Mucosa of gallbladder (tissue), 1 donor: ENCODE measurements at regions not wholly inside any gene's neighbourhood (a gene's known extent, or its start where the extent isn't known, plus 50 kb on each side); places are given as distances from the start of the nearest gene placed in this dataset.
"Not testable (repeated sequence)": the region's sequence is repeated elsewhere in the genome, so short reads cannot be mapped to it uniquely, and the experiment has no call there.

Experiments used
- DNase-seq: peaks from one replicate; pipeline ENCODE4 v3.0.0-alpha.2; 2020; ENCODE audit warnings: low spot score
- donor health status: DM: no; HTN: no; CAD: no.

DNA sequence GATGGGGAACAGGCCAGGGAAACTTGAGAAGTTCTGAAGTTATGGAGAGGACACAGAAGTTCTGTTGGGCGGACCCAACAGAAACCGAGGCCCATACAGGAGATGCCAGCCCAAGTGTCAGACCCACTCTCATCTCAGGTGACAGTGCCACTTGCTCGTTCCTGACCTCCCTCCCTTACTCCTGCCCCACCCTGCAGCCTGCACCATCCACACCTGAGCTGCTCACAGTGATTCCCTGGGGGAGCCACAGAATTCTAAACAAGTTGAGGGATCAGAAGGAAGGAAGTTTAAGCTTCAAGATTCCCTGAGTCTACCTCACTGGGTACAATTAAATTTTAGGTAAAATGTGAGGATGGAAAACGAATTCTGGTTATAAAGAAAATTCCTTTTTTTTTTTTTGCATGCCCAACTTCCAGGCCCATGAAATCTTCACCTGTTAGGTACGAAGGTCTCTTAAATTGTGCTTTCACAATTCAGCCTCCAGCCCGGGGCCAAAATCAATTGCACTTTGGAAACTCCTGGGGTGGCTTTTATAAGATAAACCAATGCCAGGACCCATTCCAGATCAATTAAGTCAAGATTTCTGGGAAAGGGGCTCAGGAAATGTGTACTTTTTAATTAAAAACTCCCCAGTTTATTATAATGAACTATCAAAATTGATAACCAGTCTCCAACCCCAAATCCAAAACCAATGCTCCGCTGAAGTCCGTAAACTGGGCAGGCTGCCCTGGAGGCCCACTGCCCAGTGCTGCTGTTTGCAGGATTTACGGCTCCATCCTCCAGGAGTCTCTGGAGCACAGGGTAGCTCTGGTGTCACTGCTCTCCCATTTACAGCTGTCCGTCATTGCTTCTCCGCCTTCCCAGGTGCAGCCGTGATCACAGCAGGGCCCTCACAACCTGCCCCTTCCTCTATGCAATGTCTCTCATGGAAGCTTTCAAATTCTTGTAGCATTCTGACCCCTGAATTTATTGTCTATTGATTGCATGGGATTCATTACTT lies 643.5 kb downstream of the UQCRFS1 start:
- no peak for DNase-seq

DNA sequence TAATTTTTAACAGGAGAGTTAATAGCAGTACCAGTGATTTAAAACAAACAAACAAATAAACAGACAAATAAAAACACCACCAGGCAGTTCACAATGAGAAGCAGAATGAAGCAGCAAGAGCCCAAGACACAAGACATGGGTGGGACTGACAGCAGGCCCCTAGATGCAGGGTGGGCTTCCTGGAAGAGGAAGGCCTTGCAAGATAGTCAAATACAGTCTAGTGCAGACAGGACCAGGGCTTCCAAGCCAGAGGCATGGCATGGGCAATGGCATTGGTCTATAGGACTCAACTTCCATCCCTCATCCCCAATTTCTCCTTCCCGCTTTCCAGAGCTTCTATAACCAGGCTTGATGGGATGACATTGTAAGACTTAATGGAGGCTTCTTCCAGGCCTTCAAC lies 645.1 kb downstream of the UQCRFS1 start:
- DNase-seq = no peak

DNA sequence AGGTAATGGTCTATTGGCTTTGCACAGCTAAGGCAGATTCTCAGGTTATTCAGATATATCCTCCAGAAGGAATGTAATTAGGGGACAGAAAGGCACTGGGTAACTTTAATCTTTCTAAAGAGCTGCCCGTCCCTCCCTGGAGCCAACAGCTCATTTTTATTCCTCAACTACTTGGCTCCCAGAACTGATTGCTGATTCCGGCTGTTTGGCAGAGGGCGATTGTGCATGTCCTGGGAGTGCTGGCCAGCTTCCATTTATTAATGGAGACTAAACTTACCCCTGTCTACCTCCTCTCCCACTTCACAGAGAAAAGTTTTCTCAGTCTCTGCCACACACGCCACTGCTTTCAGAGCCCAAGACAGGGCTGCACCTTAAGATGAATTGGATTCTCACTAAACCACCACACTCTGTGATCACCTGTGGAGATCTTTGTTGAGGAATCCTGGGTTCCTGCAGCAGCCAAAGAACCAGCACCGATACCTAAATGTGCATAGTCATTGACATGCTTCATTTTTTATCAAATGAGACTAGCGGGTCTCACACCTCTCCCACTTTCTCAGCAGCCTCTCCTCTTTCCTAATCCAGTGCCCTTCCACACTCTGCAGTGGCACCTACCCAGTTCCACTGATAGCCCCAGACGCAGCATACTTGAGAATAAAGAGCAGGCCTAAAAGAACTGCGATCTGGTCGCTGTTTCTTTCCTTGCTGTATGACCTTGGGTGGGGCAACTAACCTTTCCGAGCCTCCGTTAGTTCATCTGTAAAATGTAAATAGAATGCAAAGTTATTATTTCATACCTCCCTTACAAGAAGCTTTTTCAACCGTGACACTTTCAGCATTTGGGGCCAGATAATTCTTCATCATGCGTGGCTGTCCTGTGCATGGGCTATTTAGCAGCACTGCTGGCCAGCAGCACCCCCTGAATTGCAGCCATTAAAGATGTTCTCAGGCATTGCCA lies 648.7 kb downstream of the UQCRFS1 start:
- DNase-seq = no peak

DNA sequence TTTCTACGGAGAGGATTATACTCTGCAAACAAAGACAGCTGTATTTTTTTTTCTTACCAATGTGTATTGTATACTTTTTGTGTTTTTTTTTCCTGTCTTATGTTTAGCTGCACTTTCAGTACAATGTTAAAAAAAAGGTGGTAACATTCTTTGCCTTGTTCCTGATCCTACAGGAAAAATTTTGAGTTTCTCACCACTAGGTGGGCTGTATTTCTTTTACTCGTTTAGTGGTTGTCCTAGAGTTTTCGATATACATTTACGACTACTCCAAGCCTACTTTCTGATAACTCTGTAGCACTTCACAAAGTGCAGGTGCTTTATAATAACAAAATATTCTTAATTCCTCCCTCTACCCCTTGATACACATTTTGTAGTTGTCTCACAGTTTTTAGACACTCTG lies 652.2 kb downstream of the UQCRFS1 start:
- DNase-seq = no peak

DNA sequence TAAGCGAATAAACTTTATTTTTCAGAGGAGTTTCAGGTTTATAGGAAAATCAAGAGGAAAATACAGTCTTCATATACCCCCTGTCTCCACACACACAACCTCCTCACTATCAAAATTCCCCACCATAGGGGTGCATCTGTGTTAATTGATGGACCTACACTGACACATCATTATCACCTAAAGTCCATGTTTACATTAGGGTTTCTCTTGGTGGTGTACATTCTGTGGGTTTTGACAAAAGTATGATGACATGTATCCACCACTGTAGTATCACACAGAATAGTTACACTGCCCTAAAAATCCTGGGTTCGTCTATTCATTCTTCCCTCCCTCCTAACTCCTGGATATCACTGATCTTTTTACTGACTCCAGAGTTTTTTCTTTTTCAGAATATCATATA lies 654.2 kb downstream of the UQCRFS1 start:
- no peak for DNase-seq

DNA sequence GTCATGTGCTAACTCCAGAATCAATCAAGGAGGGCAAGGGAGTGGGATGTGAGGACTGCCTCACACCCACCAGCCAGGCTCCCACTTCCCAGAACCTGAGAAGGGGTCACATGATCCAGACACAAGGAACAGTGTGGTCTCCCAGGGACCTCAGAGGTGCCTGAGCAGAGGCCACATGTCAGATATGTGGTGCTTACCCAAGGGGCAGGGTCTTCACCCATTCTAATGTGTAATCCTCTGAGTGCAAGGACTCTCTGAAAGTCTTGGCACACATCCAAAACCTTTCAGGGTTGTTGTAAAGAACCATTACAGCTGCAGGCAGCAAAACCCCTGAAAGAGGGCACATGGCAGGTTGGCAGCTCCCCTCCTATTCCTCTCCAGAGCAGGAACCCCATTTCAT lies 656.6 kb downstream of the UQCRFS1 start:
- DNase-seq = no peak

DNA sequence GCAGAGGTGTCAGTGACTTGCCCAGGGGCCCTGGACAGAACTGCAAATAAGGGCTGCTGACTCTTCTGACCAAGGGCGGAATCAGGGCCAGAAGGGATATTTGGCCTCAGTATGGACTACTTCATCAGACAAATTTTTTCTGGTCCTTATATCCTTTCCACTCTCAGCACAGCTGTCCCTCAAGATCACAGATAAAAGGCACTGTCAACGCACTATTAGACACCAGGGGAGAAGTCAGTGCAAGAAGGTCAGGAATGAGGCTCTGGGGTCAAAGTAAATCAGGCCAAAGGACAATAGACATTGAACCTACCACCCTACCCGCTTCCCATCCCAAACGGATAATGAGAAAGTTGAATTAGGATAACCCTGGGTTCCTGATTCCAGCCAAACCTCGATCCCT lies 657.6 kb downstream of the UQCRFS1 start:
- DNase-seq = no peak

DNA sequence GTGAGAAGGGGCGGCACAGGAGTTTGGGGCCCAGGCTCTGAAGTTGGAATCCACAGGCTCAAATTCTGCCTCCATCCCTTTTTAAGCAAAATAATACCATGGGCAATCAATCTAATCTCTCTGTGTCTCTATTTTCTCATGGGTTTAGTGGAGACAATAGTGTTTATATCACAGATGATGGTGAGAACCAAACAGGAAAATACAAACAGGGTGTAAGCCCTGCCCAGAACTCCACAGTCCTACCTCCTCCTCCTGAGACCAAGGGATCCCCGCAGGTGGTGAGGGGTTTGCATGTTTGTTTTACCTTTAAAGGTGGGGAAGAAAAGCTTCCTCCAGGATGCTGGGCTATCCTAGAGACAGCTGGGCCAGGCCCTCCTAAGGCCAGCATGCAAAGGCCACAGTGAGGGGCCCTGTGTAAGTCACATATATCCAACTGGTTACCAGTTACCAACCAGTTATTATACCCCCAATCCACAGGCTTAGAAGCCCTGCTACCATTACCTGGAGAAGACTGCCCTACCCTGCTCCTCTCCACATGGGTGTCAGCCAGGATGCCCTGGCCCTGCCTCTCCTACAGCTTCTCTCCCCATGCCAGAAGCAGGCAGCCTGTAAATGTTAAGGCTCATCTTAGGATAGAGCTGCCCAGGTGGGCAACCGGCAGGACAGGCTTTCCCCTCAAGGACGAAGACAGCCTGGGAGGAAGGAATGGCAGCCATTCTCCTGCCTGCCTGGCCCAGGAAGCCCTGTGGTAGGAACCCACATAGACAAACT lies 658.4 kb downstream of the UQCRFS1 start:
- no peak for DNase-seq

DNA sequence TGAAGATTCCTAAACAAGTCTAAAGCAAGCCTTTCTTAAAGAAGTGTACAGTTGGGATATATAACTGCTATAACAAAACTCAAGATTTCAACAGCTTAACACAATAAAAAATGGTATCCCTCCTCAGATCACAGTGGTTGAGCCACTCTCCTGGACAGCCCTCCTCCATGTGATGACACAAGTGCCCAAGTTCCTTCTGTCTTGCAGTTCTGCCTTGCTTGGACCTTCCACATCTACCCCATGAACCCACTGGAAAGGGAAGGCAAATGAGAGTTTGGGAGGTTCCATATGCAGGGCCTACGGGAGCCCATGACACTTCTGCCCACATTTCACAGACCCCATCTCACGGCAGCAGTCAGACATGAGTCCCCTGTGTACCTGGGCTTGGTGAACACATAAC lies 659.2 kb downstream of the UQCRFS1 start:
- no peak for DNase-seq

DNA sequence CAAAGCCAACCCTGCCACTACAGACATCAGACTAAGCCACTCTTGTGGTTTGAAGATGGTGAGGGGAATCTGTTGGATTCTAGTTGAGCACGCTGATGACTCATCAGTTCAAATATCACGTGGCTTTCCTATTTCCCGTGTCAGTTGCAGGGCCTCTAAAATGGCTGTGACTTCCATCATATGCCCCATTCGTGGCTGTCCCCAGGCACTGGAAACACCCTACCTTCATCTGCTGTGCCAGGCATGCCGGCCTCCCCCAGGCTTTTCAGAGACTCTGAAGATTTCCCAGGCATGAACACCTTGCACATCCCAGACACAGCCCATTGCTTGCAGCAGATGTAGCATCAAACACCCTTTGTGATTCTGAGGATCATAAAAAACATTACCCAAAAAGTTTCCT lies 659.9 kb downstream of the UQCRFS1 start:
- DNase-seq = no peak

DNA sequence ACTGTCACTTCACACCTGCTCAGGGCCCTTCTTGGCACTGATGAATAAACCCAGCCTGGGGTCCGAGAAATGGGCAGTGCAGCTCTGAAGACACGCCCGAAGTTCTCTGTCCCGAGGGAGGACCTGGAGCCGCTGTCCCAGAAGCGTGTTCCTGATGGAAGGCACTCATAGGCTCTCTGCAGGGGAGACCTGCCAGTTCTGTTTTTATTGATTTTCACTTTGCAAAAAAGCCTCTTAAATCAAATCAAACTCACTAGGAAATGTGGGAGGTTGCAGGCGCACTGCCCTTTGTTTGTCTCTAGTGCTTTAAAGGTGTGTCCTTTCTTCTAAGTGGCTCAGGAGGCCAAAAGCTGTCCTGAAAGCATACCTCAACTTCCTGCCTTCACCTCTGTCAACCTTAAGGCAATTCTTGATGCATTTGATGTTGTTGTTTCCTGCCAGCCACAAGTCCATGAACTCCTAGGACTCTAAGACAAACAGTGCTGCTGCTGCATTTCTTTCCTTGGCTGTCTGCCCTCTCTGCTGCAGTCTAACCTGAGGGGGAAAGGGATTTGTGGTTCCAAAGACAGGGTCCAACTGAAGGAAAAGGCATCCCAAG lies 663.2 kb downstream of the UQCRFS1 start:
- no peak for DNase-seq

DNA sequence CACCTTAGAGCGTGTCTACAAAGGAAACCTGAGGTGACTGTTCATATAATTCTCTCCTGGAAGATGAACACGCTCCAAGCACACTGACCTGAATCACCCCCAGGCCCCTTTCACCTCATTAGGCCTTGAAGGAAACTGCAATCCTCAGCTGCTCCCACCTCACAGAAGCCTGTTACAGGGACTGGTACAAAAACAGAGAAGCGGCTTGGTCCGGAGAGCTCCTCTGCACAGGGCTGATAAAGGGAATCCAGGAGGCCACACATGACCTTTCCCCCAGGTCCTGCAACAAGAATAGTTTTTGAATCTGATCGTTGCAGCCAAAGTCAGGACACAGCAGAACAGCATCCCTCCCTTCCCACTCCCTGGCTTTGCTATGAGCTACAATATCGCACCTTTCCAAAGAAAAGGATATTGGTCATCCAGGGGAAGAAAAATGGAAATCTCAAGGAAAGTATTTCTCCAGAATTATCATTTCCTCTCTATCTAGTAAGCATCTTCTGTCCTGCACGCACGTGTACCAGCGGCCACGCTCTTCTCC lies 666.7 kb downstream of the UQCRFS1 start:
- no peak for DNase-seq

DNA sequence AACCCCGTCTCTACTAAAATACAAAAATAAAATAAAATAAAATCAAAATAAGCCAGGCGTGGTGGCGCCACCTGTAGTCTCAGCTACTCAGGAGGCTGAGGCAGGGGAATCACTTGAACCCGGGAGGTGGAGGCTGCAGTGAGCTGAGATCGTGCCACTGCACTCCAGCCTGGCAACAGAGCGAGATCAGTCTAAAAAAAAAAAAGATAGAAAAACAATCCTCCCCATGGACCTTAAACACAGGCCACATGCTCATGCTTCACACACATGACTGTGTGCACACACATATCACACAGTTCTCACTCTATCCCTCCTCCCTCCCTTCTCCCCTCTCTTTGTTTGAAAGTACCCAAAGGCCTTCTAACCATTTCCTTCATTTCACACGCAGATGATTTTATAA lies 667.6 kb downstream of the UQCRFS1 start:
- DNase-seq = not testable (repeated sequence)

DNA sequence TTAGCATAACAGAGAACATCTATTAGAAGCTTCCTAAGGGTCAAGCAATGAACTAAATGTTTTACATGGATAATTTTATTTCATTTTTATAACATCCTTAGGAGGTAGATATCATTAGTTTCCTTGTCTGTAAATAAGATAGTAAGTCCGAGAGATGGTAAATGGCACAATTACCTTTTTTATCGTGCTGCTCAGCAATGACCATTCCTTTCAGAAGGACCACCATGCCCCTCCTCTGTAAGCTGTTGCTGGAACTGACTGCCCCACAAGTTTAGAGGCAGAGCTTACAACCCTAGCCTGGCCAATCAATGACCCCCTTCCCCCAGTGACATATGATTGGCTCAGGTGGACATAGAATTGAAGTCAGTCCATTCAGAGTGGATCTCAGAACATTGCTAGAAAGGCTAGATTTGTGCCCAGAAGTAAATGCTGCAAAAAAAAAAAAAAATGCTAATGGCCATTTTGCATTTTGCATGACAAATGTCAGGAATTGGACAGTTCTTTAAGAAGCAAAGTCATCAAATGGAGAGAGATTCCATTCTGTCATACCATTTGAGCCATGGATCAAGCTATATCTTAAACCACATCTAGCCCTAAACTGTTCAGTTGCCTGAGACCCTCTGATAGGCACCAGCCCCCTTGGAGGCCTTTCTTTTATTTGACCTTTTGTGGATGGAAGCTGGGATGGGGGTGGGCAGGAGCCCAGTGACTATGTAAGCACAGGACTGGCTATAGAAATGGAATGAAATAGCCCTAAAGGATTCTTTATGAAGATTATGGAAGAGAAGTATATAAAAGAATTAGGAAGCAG lies 668.3 kb downstream of the UQCRFS1 start:
- no peak for DNase-seq

DNA sequence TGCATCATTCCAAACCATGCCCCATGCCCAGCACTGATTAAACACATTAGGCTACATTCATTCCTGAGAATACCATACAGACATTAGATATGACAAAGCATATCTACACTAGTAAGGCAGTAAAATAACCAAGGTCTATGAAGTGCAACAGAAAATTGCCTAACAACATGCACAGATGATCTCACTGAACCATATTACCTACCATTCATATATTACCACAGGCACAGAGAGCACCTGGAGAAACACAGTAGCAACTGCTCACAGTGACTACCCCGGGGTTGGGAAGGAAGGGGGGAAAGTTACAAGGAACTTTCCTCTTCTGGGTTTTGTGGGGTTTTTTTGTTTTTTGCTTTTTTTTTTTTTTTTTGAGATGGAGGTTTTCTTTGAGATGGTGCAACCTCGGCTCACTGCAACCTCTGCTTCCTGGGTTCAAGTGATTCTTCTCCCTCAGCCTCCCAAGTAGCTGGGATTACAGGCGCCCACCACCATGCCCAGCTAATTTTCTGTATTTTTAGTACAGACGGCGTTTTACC lies 669.6 kb downstream of the UQCRFS1 start:
- no peak for DNase-seq

DNA sequence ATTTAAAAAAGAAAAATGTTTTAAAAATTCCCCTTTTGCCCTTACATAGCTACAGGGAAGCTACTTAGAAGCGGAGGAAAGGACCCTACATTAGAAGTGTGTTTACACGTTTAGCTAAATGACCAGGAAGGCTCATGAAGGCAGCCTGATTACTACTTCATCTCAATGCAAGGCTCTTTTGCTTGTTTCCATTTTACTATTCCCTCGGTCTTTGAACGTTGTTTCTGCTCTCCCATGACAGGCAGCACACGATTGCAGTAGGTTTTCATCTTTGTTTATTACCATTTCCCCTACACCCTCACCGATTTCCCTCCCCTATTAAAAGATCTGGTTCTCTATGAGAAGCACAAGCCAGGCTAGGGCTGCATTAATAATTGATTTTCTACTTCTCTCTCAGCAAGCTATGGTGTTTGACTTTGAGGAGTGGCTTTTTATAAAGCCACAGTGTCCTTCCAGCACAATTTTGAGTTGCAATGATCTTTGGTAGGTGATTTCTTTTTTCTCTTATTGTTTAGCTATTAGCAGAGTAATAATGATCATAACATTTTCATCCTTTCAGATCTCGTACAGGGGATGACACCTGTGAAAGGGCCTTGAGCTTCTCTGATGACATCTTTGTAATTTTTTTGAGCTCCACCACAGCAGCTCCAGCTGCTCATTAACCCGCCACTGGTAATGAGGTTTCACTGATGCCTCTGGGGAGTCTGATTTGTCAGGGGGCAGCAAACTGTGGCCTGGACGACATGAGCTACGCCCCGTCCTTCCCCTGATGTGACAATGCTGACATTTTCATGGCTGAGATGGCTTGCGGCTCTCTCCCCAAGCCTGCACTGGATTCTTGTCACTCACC lies 670.3 kb downstream of the UQCRFS1 start:
- DNase-seq = no peak

DNA sequence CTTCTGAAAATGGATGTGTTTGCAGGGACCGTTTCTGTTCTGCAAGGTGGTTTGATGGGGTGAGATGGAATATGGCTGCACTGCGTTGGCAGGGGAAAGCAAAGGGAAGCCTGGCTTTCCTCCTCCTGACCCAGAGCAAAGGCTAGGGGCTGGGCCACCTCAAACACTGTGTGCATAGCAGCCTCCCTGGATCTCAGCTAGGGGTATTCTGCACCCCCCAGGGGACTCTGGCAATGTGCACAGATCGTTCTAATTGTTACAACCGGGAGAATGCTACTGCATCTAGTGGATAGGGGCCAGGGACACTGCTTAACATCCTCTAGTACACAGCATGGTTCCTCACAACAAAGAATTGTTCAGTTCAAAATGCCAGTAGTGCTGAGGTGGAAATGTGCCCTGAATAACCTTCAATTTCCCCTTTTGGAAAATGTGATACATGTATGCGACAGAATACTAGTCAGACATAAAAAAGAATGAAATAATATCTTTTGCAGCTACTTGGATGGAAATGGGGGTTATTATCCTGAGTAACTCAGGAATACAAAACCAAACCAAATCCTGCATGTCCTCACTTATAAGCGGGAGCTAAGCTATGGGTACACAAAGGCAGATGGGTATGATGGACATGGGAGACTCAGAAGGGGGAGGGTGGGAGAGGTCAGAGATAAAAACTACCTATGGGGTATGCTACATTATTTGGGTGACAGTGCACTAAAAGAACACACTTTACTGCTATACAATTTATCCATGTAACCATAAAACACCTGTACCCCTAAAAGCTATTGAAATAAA lies 671.2 kb downstream of the UQCRFS1 start:
- DNase-seq = no peak

DNA sequence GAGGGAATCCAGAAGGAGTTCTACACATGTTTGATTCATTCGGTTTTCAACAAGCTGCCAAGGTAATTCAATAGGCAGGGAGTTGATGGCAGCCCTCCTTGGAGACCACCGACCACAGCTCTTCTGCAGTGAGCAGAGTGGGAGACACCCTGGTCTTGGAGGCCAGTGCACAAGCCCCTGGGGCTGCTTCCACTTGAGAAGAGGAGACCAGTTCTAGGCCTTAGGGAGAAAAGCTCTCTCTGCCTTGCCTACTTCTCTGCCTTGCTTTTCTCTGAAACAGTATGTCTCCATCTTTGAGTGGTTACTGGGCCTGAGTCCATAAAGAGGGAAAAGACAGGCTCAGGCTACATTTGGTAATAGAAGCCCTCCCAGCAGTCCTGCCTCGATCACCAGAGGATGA lies 671.9 kb downstream of the UQCRFS1 start:
- DNase-seq = no peak
